ENCODE measurements at regions not wholly inside any gene's neighbourhood (a gene's known extent, or its start where the extent isn't known, plus 50 kb on each side); places are given as distances from the start of the nearest gene placed in this dataset.

DNA sequence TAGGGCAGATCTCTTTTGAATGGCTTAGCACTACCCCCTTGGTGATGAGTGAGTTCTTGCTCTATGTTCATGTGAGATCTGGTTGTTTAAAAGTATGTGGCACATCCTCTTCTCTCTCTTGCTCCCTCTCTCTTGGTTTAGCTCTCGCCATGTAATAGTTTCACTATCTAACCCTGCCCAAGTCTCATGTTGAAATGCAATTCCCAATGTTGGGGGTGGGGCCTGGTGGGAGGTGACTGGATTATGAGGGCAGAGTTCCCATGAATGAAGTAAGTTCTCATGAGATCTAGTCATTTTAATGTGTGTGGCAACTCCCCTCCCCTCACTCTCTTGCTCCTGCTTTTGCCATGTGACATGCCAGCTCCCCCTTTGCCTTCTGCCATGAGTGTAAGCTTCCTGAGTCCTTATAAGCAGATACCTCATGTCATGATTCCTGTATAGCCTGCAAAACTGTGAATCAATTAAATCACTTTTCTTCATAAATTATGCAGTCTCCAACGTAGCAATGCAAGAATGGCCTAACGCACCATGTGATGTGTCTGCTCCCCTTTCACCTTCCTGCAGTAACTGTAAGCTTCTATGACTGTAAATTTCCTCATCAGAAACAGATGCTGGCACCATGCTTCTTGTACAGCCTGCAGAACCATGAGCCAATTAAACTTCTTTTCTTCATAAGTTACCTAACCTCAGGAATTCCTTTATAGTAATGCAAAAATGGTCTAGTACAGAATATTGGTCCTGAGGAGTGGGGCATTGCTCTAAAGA lies 74.8 kb upstream of the KCNH8 start:
- no peak overlapping the region for H3K27ac ChIP-seq
- H3K9me3 ChIP-seq: no peaks in the 10 kb centered on the region
- no peaks in the 10 kb centered on the region for H3K36me3 ChIP-seq
- no peak overlapping the region for H3K4me3 ChIP-seq
- DNase-seq: no peak
- no peaks in the 10 kb centered on the region for H3K4me1 ChIP-seq (ENCODE audit: insufficient read depth)
- 53 to 76% (median 68%) methylated on average over 3 of the region's 3 CpGs for WGBS, 3 donors
- no peak for TF ChIP-seq EP300 (IDR thresholded peaks at IDR 0.05)
- TF ChIP-seq, protein P1, sequence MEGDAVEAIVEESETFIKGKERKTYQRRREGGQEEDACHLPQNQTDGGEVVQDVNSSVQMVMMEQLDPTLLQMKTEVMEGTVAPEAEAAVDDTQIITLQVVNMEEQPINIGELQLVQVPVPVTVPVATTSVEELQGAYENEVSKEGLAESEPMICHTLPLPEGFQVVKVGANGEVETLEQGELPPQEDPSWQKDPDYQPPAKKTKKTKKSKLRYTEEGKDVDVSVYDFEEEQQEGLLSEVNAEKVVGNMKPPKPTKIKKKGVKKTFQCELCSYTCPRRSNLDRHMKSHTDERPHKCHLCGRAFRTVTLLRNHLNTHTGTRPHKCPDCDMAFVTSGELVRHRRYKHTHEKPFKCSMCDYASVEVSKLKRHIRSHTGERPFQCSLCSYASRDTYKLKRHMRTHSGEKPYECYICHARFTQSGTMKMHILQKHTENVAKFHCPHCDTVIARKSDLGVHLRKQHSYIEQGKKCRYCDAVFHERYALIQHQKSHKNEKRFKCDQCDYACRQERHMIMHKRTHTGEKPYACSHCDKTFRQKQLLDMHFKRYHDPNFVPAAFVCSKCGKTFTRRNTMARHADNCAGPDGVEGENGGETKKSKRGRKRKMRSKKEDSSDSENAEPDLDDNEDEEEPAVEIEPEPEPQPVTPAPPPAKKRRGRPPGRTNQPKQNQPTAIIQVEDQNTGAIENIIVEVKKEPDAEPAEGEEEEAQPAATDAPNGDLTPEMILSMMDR (IDR thresholded peaks at IDR 0.05): no peak
- no peak for TF ChIP-seq POLR2A (IDR thresholded peaks at IDR 0.05)
- peaks cover 2% of the 10 kb centered on the region for H3K27me3 ChIP-seq
- intact Hi-C loops (cut with DNase I): no loop called here

DNA sequence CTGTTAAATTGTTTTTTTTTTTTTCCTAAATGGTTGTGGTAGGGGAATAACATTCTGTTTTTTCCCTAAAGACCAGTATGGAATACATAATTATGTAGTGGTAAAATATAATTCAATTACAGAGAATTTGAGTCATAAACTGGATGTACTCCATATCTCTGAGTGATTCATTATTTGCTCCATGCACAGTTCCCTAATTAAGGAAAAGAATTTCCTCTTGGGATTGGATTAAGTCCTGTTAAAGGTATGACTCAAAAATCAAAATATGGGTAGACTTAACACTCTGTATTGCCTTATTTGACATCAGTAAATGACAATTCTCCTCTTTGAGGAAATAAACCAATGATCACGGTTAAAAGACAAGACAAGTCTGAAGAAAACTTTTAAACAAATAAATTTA lies 78.0 kb upstream of the KCNH8 start:
- Histone ChIP-seq H3K9me3 (no peaks in the 10 kb centered on the region), H3K4me1 (ENCODE audit: insufficient read depth) (no peaks in the 10 kb centered on the region), H3K4me3 (no peak overlapping the region), H3K27ac (no peak overlapping the region), H3K36me3 (no peaks in the 10 kb centered on the region), H3K27me3 (peaks cover 2% of the 10 kb centered on the region)
- intact Hi-C loops (cut with DNase I): no loop called here
- DNase-seq: no peak
- TF ChIP-seq, protein P1 (IDR thresholded peaks at IDR 0.05): no peak
- TF ChIP-seq EP300 (IDR thresholded peaks at IDR 0.05): no peak
- no peak for TF ChIP-seq POLR2A (IDR thresholded peaks at IDR 0.05)
- WGBS, 3 donors: 77 to 81% (median 80%) methylated on average over 1 of the region's 1 CpG

DNA sequence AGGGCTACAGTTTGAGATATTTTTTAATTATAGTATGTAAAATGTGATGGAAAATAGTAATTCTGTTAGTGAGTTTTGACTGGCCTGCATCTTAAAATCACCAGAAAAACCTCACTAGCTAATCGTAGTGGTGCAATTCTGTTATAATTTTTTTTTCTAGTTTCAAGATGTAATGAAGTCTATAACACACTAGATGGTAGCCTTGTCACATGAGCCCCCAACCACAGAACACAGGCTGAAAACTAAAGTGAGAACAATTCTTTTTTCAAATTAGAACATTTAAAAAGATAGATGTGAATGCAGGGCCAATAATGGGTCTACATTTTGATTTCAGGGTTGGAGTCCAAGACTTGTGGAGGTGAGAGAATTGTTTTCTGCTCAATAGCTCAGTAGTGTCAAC lies 83.3 kb upstream of the KCNH8 start:
- H3K27ac ChIP-seq: no peak overlapping the region
- H3K9me3 ChIP-seq: no peaks in the 10 kb centered on the region
- H3K36me3 ChIP-seq: no peaks in the 10 kb centered on the region
- no peak for DNase-seq
- H3K27me3 ChIP-seq: peaks cover 1% of the 10 kb centered on the region
- 7 to 9% (median 9%) methylated on average over 1 of the region's 1 CpG for WGBS, 3 donors
- no peaks in the 10 kb centered on the region for H3K4me1 ChIP-seq (ENCODE audit: insufficient read depth)
- no peak overlapping the region for H3K4me3 ChIP-seq
- intact Hi-C loops (cut with DNase I): no loop called here
- TF ChIP-seq, protein P1 (IDR thresholded peaks at IDR 0.05): no peak
- no peak for TF ChIP-seq POLR2A (IDR thresholded peaks at IDR 0.05)
- TF ChIP-seq EP300 (IDR thresholded peaks at IDR 0.05): no peak

DNA sequence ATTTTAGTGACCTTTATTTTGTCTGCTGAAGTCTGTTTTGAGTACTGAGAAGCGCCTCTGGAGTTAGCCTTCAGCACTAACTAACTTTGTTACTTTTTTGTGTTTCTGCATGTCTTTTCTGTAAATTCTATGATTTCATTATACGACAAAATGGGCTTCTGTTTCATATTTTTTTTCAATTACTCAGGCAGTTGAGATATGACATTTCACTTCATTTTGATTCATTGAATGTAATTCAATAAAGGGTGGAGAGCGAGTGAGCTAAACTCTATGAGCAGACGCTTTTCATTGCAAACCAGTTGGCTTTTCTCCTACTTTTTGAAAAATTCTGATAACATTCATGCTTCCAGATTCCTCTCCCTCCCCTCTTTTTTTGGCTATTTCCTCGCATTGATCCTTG lies 84.4 kb upstream of the KCNH8 start:
- no peak for TF ChIP-seq POLR2A (IDR thresholded peaks at IDR 0.05)
- TF ChIP-seq EP300 (IDR thresholded peaks at IDR 0.05): no peak
- TF ChIP-seq, protein P1 (IDR thresholded peaks at IDR 0.05): no peak
- no peak overlapping the region for H3K27ac ChIP-seq
- intact Hi-C loops (cut with DNase I): no loop called here
- H3K4me3 ChIP-seq: no peak overlapping the region
- no peaks in the 10 kb centered on the region for H3K27me3 ChIP-seq
- H3K4me1 ChIP-seq (ENCODE audit: insufficient read depth): no peaks in the 10 kb centered on the region
- H3K36me3 ChIP-seq: no peaks in the 10 kb centered on the region
- no peak for DNase-seq
- 46 to 49% (median 46%) methylated on average over 5 of the region's 5 CpGs for WGBS, 3 donors
- H3K9me3 ChIP-seq: no peaks in the 10 kb centered on the region

All from ovary (tissue), 7 donors.